GM10248 (cell line): ENCODE measurements at regions not wholly inside any gene's neighbourhood (a gene's known extent, or its start where the extent isn't known, plus 50 kb on each side); places are given as distances from the start of the nearest gene placed in this dataset.

Source experiments
- CTCF ChIA-PET: fragments of 300-600 bp; sonication (Branson Sonifier 250); formaldehyde crosslinking; extraction: SDS; loops from one replicate; lab custom pipeline; 2021; ENCODE audit warnings: antibody characterized with exemption; lab: Yijun Ruan, JAX
- POLR2A ChIA-PET: fragments of 350-650 bp; sonication (Branson Sonifier 250); formaldehyde crosslinking; extraction: SDS; loops from one replicate; lab custom pipeline; 2020; ENCODE audit warnings: antibody characterized with exemption; lab: Yijun Ruan, JAX
- DNase-seq: peaks from one replicate; pipeline ENCODE4 v3.0.0; 2012; ENCODE audit errors: extremely low spot score
- CTCF ChIP-seq: IDR thresholded peaks from 2 replicates; pipeline ENCODE4 v1.5.1; 2012; ENCODE audit warnings: mild to moderate bottlenecking, low read depth; ENCODE audit errors: extremely low read depth, missing control alignments, control extremely low read depth

GRCh38 chr6:16002332-16003196 is 126.3 kb upstream of the MYLIP start:
- ChIA-PET POLR2A (no interaction called here), CTCF (interaction anchor here (0.9 to 1.2 kb wide), 3 partner anchors 8 to 37 kb away, joined by 3 to 4 read pairs (median 4); no protein-coding TSS in a partner anchor)

GRCh38 chr6:16001158-16001557 is 127.7 kb upstream of the MYLIP start:
- CTCF ChIA-PET = interaction anchor here (1.2 to 1.5 kb wide), 2 partner anchors 24 to 35 kb away, joined by 3 read pairs; no protein-coding TSS in a partner anchor
- no peak for TF ChIP-seq CTCF
- DNase-seq = no peak
- POLR2A ChIA-PET = no interaction called here

More at GRCh38 chr6:16002332-16003196, 126.3 kb upstream of the MYLIP start:
- TF ChIP-seq CTCF = no peak
- no peak for DNase-seq

- CTCF ChIA-PET = interaction anchor here (1.6 to 2.0 kb wide), 2 partner anchors 8 to 9 kb away, joined by 3 to 6 read pairs; no protein-coding TSS in a partner anchor
- no peak for DNase-seq
- no peak for TF ChIP-seq CTCF
- POLR2A ChIA-PET = no interaction called here
These were observed 129.7 kb upstream of the MYLIP start for GRCh38 chr6:15999201-15999600.

- POLR2A ChIA-PET = no interaction called here
- CTCF ChIA-PET = interaction anchor here (1.0 to 2.0 kb wide), 2 partner anchors 7 to 8 kb away, joined by 3 to 6 read pairs; no protein-coding TSS in a partner anchor
- no peak for TF ChIP-seq CTCF
- DNase-seq = no peak
These were observed 131.1 kb upstream of the MYLIP start for GRCh38 chr6:15997586-15998388.

GRCh38 chr6:15996030-15996429 is 132.9 kb upstream of the MYLIP start:
- DNase-seq = no peak
- ChIA-PET POLR2A (no interaction called here), CTCF (interaction anchor here (1.3 to 1.5 kb wide), 2 partner anchors 10 to 28 kb away, joined by 3 read pairs; no protein-coding TSS in a partner anchor)
- TF ChIP-seq CTCF = no peak

- no peak for DNase-seq
These were observed 133.4 kb upstream of the MYLIP start for GRCh38 chr6:15995493-15995892.

More at GRCh38 chr6:15995493-15995892, 133.4 kb upstream of the MYLIP start:
- CTCF ChIA-PET = interaction anchor here (0.9 to 2.1 kb wide), 4 partner anchors 8 to 28 kb away, joined by 3 to 4 read pairs (median 3); no protein-coding TSS in a partner anchor
- POLR2A ChIA-PET = no interaction called here
- no peak for TF ChIP-seq CTCF
